ENCODE measurements at regions not wholly inside any gene's neighbourhood (a gene's known extent, or its start where the extent isn't known, plus 50 kb on each side); places are given as distances from the start of the nearest gene placed in this dataset.

DNA sequence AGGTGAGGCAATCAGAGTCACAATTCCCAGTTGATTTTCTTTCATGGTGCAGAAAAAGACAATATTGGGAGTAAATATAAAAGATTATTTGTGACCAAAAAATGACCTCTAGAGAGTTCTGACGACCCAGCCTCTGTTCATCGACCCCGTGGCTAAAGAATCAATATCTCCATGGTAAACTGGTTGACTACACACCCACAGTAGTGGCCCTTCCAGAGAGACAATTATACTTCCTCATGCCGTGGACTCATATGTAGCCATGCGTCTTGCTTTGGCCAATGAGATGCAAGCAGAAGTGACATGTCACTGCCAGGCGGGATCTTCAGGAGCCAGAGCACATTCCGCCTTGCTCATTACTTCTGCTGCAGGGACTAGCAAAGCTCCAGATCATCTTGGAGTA lies 163.3 kb upstream of the RAD23B start:
- no peak for DNase-seq

DNA sequence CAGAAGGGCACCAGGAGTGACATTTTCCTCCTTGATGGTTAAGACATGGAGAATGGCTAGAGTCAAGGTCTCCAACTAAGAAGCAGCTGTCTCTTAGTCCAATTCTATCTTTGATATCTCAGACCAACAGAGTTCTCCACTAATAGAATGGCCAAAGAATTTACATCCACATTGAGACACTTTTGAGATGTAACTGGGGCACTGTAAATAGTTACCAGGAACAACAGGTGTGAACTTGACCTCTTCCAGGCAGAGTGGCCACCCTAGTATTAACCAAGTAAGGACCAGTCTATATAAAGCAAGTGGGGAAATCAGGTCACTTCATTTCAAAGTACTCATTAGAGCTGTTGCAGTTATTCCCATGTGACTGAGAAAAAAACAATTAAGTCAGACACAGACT lies 159.7 kb upstream of the RAD23B start:
- DNase-seq: no peak

DNA sequence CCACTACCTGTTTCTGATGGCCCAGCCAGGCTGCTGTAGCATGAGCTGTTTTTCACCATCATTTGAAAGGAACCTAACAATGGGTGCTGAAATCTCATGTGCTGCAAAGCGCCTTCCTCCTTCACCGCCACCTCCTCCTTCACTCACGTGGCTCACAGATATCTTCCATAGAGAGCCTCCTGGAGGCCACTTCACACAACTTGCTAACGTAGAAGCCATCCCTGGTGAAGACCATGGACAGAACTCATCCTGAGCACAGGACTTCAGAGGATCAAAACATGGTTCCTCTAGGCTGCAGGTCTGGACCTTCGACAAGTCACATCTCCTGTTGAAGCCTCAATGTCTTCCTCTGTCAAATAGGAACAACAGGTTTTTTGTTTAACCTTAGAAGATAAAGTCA lies 155.5 kb upstream of the RAD23B start:
- DNase-seq: no peak

DNA sequence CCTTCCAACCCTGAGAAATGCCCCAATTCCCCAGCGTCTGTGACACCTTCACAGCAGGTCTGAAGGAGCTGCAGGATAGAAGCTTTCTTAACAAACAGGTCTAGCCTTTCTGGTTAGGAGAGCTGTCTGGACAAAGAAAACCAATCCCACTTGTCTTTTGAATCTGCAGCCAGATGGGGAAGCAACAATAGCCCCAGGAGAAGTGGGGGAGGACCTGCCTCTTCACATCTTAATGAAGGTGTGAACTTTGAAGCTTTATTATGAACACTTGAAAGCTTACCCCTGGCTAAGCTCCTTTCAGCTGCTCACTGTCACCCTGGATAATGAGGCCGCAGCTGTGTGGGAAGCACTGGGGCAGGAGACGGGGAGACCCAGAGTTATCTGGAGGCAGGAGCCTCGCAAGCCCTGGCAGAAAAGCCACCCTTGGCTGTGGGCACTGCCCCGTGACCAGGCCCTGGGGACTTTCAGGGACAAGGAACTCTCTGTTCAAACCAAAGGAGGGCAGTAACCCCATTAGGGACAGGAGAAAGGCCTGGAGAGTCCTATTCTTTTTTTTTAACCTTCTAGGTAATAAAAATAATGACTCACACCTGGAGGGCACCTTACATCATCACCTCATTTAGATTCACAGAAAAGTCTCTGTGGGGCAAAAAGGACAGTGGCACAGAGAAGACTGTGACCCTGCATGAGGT lies 151.8 kb upstream of the RAD23B start:
- no peak for DNase-seq

DNA sequence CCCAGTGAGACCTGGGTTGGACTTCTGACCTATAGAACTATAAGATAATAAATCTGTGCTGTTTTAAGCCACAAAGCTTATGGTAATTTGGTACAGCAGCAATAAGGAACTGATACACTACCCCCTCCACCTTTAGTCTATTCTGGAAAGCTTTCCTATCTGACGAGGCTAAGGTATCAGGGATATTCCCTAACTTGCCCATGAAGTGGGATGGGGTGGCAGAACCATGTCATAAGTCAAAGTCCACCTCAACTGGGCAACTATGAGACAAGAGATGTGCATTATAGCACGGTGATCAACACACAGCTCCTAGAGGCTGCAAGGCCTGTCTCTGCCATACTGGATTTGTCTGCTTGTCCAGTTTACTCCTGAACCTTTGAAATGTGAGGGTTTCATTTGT lies 146.8 kb upstream of the RAD23B start:
- no peak for DNase-seq

DNA sequence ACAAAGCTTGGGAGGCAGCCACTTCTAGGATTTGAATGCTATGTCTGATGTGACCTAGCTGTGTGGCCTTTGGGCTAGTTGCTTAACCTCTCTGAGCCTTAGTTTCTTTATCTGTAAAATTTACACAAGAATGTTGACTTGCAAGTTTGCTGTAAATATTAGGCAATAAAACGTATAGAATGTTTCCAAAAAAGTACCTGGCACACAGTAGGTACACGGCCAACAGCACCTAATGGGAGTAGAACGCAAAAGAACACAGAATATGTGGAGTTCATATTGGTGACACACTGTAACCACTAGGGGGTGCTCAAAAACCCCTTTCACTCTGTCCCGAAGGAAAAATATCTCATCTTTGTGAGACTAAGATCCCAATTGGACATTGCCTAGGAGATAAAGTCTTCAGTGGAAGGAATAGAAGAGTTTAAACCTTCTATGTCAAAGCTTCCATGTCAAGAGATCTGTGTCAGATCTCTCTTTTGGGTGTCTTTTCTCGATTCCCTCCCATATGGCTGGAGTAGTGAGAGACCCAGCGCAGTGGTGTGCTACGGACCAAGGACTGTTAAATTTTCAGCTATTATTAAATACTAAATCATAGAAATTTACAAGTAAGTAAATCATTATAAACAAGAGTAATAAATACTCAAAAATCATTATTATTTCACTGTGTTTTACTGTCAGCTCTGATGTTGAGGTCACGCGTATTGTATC lies 145.4 kb upstream of the RAD23B start:
- peak; percentile 60 for DNase-seq

DNA sequence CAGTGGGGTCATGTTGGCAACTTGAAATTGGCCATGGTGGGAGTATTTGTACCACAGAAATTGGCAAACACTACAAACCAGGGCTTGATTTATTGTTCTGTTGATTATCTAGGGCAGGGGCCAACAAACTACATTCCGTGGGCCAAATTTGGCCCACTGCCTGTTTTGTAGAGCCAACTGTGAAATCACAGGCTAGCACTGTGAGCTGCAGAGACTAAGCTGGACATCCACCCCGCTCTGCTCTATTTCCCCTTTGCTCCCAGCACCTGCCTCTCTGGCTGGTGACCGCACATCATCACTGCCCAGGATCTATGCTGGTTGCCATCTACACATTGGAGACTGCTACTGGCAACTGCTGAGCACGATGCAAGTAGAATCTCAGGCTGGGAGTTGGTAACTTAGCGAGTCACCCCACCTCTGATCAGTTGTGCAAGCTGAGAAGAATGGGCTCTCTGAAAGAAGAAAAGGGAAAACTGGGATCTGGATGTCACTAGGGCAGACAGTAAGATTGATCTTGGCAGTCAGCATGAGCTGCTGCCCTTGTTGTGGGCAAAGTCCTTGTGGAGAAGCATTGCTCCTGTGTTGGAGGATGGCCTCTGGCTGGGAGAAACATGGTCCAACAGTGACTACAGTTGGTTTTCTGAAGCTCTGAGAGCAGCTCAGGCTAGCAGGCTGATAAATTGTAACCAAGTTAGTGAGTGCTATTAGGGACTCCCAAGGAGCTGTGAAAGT lies 144.7 kb upstream of the RAD23B start:
- DNase-seq: no peak

DNA sequence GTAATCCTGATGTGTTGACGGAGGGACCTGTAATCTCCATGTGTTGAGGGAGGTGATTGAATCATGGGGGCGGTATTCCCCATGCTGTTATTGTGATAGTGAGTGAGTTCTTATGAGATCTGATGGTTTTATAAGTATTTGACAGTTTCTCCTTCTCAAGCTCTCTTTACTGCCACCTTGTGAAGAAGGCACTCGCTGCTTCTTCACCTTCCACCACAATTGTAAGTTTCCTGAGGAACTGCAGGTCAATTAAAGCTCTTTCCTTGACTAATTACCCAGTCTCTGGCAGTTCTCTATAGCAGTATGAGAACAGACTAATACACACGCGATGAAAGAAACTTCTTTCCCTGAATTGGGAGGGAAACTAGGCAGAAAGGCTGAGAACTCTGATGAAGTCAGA lies 141.1 kb upstream of the RAD23B start:
- DNase-seq: peak; percentile 11

DNA sequence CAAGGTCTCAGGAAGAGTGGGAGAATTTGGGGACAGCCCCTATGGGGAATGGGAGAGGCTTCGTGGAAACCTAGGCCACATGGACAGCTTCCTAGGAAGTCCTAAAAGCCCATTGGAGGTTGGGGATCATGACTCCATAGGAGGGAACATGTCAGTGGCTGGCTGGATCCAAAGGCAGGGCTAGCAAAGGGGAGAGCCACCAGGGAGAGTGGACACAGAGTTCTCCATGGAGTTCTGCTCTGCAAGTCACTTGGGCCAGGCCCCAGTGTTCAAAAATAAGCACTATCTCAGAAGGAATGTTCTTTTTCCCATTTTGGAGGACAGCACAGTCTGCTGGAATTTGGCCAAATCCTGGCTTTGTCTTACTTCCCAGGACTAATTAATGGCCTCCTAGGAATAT lies 140.6 kb upstream of the RAD23B start:
- DNase-seq: no peak

DNA sequence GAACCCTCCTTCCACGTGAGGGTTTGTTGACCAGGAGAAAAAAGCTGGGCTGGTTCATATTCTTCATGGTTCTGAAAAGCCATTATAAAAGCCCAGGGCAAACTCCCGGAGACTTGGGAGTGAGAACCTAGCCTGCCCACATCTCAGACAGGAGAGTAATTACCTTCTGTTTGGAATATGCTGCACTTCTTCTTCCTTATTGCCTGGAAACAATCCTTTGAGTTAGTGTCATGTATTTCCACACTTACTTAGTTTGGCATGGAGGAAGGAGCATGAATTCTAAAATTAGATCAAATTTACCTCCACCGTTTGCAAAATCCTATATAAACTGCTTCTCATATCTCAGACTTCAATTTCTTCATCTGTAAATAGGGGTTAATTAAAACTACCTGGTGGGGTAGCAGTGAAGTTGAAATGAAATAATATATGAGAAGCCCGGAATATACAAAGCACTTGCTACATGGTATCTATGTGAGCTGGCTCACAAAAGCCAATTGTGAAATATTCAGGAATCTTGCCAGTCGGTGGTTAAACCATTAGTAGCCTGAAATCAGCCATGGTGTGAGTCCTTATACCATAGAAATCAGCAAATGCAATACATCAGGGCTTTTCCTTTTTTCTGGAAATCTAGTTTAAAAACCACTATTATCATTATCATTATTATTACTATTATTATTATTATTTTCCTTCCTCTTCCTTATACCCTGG lies 140.0 kb upstream of the RAD23B start:
- no peak for DNase-seq

DNA sequence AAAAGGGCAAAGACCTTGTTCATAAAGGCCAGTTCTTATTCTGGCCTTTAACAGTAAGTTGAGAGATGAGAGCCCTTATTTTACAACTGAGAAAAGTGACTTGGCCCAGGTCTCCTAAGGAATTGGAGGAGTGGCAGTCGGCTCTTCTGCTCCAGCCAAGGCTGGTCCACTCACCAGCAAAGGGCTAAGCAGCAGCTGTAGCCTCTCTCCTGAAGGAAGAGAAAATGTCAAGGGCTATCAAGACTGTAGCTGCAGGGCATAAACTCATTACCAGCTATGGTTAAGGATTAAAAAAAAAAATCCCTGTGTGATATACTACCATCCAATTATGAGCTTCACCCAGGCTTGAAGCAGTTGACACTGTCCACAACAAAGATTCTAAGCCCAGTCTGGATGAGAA lies 138.6 kb upstream of the RAD23B start:
- DNase-seq: no peak

DNA sequence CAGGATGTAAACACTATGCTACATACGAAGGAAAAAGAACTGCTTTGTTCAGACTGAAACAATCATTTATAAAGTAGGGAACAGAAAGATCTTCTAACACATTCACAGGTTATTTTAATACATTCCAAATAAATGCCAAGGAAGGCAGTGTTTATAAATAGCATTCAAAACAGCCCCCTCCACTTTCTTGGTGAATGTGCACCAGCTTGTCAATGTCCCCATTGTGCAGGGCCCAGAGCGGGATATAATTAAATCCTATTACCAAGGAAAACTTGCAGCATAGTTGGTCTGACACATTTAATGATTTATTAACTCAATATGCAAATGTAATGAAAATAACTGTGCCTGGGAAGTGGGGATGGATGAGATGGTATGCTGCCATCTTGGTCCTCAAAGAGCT lies 135.9 kb upstream of the RAD23B start:
- no peak for DNase-seq

DNA sequence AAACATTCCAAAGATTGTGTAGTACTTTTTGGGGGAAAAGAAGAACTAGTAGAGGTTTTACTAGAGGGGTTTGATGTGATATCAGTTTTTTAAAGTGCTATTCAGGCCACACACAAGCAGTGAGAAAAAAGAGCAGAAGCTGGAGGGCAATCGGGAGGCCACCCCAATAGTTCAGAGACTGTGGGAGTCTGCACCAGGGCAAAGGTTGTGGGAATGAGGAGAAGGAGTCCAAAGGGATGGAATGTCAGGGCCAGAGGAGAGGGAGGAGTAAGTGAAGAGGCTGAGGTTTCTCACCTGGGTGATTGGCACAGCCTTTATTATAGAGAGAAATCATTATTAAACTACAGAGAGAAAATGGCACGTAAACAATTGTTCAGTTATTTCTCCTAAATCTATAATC lies 134.9 kb upstream of the RAD23B start:
- no peak for DNase-seq

DNA sequence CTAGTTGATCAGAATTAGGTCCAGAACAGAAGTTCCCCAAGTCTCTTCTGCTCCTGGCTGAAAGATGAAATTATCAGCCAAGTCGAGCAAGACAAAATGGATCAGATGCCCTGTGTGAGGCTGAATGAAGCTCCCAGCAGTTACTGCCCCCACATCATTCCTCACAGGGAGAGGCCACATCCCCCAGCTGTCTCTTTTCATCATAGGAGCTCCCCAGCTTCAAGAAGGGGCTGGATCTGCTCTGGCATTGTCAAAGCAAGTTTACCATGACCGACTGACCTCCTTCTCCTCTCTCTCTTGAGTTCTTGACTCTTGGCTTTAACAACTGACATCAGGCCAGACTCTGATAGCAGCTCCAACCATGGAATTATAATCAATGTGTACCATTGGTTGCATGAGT lies 133.3 kb upstream of the RAD23B start:
- DNase-seq: no peak

DNA sequence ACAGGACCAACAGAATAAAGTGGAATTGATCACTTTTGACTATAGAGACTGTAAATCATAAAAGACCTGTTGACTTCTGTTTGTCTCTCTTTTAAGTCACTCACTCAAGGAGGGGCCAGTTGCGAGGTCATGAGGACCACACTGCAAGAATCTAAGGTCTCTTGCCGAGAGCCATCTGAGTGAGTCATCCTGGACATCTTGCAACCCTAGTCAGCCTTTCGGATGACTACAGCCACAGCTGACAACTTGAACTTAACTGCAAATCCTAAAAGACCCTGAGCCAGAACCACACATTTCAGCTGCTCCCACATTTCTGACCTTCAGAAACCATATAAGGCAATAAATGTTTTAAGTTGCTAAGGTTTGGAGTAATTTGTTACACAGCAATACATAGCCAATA lies 129.7 kb upstream of the RAD23B start:
- DNase-seq: no peak

DNA sequence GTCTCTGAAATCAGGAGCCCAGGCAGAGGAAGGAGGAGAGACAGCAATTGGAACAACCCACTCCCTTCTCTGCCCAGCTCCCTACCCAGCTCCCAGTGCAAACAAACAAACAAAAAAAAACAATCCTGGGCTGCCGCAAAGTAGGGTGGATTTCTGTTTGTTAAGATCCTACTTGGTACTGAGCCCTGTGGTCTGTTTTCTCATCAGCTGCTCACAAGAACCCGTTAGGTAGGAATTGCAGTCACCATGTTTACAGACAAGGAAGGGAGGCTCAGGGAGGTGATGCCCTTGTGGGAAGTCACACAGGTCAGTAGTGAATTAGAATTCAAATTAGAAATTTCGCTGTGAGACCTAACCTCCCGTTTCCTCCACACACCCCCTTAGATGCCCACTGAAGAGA lies 128.8 kb upstream of the RAD23B start:
- DNase-seq: no peak

DNA sequence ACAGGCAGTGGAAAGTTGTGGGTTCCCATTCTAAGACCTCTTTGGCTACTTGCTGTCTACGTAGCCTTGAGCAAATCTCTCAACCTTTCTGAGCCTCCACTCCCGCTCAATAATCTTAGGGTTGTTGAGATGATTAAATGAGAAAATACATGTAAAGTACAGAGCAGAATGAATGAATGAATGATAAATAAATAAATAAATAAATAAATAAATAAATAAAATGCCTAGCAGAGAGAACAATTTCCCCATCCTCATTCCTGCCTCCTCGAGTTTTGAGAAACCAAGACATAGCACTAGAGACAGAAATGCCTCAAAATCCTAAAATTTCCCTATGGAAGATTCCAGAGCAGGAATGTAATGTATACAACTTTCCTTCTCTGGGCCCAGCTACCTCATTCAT lies 128.3 kb upstream of the RAD23B start:
- DNase-seq: no peak

DNA sequence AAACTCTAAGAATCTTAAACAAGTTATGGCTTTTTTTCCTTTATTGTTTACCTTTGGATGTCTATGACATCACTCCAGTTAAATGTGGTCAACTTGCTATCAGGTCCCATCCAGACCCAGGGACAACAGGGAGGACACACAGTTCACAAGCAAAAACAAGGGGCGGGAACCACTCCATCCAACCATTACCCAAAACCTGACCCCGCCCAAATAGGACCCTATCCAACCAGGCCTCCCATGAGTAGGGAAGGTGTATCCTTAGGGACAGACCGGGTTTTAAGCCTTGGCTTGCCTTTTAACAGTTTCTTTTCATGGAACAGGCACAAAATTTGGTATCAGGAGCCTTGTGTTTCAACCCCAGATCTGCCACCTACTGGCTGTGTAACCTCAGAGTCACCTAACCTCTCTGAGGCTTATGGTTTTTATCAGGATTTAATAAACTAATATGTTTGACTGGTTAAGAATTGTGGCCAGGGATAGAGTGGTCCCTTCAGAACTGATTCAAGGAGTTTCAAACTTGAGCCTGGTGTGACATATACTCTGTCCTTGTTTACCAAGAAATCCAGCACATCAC lies 127.7 kb upstream of the RAD23B start:
- no peak for DNase-seq

DNA sequence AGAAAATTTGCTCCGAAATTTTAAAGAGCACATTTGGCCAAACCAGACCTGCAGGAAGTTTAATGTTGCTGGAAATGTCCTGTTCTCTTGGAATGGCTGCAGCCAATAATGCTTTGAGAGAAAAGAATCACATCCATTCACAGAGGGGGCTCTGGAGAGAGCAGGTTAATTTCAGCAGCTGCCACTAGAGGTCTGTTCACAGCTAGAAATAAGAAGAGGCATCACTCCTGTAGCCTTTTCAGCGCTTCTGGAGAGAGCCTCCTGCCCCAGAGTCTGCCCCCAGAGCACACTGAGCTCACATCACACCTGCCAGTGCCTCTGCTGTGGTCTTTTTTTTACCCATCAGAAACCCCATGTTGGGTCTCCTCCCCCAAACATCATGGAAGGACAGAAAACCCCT lies 124.8 kb upstream of the RAD23B start:
- no peak for DNase-seq

DNA sequence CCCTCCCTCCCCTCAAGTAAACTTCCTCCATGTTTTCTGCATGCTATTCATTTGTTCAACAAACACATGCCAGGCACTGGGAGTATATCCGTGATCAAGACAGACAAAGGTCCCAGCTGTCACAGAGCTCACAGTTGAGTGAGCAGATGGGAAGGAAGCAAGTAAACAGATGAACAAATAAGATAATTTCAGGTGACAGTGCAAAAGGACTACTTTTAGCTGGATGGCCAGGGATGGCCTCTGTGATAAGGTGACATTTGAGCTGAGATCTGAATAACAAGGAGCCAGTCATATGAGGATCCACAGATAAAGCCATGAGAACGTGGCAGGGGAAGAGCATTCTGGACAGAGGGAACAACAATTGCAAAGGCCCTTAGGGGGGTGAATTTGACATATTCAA lies 121.7 kb upstream of the RAD23B start:
- no peak for DNase-seq

DNA sequence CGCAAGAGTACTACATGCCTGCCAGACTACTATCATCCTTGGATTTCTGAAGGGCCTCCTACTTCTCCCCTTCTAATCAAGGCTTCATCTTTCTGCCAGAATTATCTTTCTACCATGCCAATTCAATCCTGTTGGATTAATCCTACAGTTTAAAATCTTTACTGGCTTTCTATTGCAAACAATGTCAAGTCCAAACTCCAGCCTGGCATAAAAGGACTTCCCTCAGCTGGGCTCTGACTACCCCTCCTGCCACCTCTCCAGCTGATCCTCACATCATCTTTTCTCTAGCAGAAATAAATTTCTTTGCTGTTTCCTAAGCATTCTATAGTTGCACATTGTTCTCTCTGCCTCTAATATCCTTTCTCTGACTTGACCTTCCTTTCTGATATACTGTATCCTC lies 119.7 kb upstream of the RAD23B start:
- DNase-seq: no peak

DNA sequence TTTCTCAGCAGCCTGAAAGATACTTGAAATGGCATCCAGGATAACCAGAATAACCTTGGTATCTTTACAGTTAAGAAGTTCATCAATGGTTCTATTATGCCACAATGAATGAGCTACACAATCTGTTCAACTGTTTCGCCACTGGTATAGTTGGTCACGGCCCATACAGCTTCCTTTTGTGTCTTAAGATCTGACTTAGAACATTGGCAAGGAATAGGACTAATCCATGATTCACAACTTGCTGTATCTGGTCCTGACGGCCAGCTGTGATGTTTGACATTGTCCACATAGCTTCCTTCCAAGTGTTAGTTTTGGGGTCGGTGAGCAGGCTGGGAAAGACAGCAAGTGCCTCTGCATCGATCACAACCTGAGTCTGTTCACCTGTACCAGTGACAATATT lies 113.3 kb upstream of the RAD23B start:
- no peak for DNase-seq

DNA sequence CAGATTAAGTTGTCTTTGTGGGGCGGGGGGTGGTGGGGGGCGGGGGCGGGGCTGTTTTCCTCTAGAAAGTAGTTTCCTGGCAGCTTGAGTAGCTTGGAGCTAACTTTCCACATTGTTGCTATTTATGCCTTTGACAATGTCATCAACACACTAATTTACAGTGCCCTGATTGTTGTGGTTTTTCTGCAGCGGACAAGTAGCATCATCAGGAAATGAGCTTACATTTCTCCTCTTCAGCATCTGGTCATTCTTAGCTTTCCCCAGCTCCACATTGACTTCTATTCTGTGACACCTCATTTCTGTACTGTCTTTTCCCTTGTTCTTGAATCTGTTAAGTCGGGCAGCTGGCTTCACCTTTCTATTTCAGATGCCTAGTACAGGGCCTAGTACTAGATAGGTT lies 112.3 kb upstream of the RAD23B start:
- no peak for DNase-seq
